GM18508 (cell line): ENCODE measurements at regions not wholly inside any gene's neighbourhood (a gene's known extent, or its start where the extent isn't known, plus 50 kb on each side); places are given as distances from the start of the nearest gene placed in this dataset.

Experiments
- ATAC-seq: cut with Tn5 transposase; IDR thresholded peaks from one replicate; pipeline ENCODE4 v1.9.1; 2021; ENCODE audit warnings: moderate number of reproducible peaks; ENCODE audit not compliant: insufficient read depth, unreplicated experiment

DNA sequence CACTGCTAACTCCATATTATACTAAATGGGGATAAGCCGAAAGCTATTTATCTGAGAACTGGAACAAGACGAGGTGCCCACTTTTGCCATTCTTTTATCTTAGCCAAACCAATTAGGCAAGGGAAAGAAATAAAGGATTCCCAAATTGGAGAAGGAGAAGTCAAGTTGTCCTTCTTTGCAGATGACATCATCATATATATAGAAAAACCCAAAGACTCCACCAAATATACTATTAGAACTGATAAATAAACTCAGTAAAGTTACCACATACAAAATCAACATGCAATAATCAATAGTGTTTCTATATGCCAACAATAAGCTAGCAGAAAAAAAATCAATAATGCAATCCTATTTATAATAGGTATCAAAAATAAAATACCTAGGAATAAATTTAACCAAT lies 570.3 kb upstream of the EPHA7 start:
- ATAC-seq = no peak

GRCh38 chr6:93985953-93986352 lies 566.6 kb upstream of the EPHA7 start:
- ATAC-seq = no peak

DNA sequence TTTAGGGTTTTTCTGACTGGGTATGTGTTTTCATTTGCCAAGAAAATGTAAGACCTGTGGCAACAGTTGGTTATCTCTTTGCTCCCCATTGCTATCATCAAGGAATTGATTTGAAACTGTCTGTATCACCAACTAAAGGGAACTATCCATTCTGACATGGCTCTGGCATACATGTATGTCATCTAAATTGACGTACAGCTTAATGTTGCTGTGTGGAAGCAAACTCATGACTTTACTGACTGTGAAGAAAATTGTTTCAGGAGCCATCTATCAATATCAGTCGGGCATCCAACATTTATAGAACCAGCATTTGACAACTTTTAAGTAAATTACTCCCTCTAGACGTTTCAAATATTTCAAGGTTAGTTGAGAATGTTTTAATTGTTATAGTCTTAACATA lies 555.8 kb upstream of the EPHA7 start:
- ATAC-seq = no peak

DNA sequence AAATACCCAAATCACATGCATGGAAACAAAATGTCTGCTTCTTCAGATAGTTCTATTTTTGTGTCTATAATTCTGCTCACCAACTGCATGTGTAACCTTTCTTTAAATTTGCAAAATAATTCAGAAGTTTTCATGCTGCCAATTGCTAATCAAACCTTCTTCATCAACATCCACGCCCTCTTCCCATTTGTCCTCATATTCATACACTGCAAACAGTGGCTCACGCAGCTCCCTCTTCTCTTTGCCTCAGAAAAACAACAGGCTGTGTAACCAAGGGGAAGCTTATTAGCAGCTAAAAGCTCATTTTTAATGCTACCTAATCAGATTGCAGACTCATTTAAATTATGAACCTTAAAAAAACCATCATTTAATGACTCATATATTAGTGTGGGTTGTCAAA lies 555.0 kb upstream of the EPHA7 start:
- ATAC-seq = no peak

GRCh38 chr6:93972791-93973190 lies 553.4 kb upstream of the EPHA7 start:
- ATAC-seq = no peak

- ATAC-seq = no peak
These were observed 551.3 kb upstream of the EPHA7 start for GRCh38 chr6:93970684-93971083.

DNA sequence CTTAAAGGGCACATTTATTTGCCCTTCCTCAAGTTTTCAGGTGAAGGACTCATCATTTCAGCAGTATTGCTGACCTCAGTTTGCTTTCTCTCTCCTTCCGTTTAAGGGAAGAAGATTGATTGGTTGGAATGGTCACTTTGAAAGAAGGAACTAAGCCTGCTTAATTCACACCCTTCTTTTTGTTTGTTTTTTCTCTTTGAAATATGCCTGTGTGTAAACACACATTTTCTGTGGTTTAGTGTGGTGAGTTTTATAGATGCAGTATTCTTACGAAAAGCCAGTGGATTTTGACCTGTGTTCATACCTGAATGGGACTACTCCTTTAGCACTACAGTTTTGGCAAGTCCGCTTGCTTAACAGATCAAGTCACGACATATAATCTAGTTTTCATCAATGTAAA lies 548.8 kb upstream of the EPHA7 start:
- ATAC-seq = no peak

DNA sequence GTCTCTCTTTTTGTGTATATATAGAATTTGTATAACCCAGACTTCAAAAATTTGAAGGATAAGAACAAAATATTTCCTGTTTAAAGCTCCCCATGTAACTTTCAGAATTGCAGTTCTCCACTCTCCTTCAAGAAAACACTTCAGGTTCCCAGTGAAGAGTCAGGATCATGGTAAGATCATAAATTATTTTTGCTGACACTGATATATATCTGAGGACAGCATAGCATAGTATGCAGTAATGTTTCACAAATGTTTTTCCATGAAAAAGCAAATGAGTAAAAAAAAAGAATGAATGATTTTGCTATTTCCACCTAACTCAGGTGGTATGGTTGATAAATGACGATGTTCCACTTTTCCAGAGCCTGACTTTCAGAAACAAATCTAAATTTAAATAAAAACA lies 545.6 kb upstream of the EPHA7 start:
- ATAC-seq = no peak

DNA sequence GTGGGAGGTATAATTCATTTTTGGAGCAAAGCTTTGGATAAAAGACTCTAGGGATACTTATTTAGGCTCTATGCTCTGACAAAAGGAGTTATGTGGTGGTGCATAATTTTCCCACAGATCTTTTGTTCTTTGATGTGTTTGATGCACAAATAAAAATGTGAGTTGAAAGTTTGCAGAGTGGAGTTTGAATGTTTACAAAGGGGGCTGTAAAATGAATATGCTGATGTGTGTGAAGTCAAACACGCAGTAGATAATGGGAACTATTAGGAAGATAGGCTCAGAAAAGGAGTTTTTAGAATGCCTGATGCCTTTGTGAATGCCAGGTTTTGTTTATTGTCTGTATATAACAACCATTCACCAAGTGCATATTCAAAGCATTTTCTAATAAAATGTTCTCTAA lies 545.0 kb upstream of the EPHA7 start:
- no peak for ATAC-seq

GRCh38 chr6:93962566-93962965 lies 543.2 kb upstream of the EPHA7 start:
- ATAC-seq = no peak

DNA sequence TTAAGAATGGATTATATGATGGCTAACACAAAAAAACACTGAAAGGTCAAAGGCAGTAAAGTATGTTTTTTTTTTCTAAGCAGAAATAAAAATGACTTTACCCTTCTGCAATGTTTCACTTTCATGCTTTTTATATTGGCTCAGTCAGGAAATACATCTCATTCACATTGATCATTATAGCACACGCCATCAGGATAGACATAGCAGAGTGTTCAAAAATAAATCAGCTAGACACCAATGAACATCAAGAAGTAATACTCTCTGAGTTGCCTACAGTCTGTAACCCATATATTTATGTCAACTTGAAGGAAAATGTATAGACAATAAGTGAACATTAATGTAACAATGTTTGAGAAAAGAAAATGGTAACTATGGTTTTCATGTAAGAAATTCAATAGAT lies 535.2 kb upstream of the EPHA7 start:
- no peak for ATAC-seq

- no peak for ATAC-seq
These were observed 524.3 kb upstream of the EPHA7 start for GRCh38 chr6:93943661-93944060.

GRCh38 chr6:93940381-93940780 lies 521.0 kb upstream of the EPHA7 start:
- ATAC-seq = no peak

DNA sequence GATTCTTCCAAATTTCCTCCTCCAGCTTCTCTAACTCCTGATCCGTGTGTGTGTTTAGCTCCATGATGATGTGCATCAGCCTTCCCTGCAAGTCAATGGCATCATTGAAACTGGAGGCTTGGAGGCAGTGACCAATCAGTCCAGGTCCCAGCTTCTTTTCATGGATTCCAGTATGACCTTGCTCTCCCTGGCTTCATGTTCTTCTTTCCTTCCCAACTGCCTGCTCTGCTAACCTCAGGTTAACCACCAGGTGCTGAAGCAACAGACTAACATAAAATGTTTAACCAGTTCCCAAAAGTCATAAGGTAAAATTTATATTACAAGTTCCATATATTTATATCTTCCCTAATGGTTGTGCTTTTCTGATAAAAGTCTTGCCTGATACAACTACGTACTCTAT lies 512.8 kb upstream of the EPHA7 start:
- ATAC-seq = no peak

- ATAC-seq = no peak
These were observed 508.4 kb upstream of the EPHA7 start for GRCh38 chr6:93927731-93928130.

DNA sequence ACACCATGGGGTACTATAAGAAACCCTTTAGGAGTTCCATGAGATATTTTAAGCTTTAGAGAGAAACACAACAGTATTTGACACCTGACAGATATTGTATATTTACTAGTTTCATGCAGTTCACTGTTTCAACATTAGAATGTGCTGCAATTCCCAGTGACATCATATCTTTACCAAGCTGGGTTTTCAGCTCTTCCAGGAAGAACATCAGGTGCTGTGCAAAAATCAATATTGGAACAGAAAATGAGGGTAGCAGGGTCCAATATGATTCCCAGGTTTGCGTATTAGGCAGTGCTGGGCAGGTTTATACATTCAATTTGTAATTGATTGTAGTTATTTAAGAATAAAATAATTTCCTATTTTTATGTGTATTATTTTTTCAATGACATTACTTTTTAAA lies 500.0 kb upstream of the EPHA7 start:
- ATAC-seq = no peak

GRCh38 chr6:93918258-93918657 lies 498.9 kb upstream of the EPHA7 start:
- ATAC-seq = no peak

- ATAC-seq = no peak
These were observed 497.9 kb upstream of the EPHA7 start for GRCh38 chr6:93917216-93917615.

- ATAC-seq = no peak
These were observed 497.4 kb upstream of the EPHA7 start for GRCh38 chr6:93916716-93917115.

- no peak for ATAC-seq
These were observed 496.6 kb upstream of the EPHA7 start for GRCh38 chr6:93915961-93916360.

- no peak for ATAC-seq
These were observed 483.2 kb upstream of the EPHA7 start for GRCh38 chr6:93902517-93902916.

GRCh38 chr6:93900142-93900541 lies 480.8 kb upstream of the EPHA7 start:
- ATAC-seq = no peak

- ATAC-seq = no peak
These were observed 476.7 kb upstream of the EPHA7 start for GRCh38 chr6:93896081-93896480.
